ENCODE measurements at regions not wholly inside any gene's neighbourhood (a gene's known extent, or its start where the extent isn't known, plus 50 kb on each side); places are given as distances from the start of the nearest gene placed in this dataset.

GRCh38 chr11:25593221-25593620, 738.7 kb upstream of the ANO3 start:
- no peak for DNase-seq (ENCODE audit: low spot score)
- Mint-ChIP-seq H3K27me3 (ENCODE audit: low read depth) (no peaks in the 10 kb centered on the region), H3K27ac (no peak overlapping the region), H3K36me3 (peaks cover 14% of the 10 kb centered on the region), H3K4me1 (peaks cover 34% of the 10 kb centered on the region), H3K4me3 (no peak overlapping the region), H3K9me3 (peaks cover 15% of the 10 kb centered on the region)
- TF ChIP-seq SMAD4 (CRISPR knock-in tag; IDR thresholded peaks at IDR 0.05) (no peak), ATF1 (CRISPR knock-in tag; IDR thresholded peaks at IDR 0.05) (no peak)
- TF ChIP-seq, protein P1, sequence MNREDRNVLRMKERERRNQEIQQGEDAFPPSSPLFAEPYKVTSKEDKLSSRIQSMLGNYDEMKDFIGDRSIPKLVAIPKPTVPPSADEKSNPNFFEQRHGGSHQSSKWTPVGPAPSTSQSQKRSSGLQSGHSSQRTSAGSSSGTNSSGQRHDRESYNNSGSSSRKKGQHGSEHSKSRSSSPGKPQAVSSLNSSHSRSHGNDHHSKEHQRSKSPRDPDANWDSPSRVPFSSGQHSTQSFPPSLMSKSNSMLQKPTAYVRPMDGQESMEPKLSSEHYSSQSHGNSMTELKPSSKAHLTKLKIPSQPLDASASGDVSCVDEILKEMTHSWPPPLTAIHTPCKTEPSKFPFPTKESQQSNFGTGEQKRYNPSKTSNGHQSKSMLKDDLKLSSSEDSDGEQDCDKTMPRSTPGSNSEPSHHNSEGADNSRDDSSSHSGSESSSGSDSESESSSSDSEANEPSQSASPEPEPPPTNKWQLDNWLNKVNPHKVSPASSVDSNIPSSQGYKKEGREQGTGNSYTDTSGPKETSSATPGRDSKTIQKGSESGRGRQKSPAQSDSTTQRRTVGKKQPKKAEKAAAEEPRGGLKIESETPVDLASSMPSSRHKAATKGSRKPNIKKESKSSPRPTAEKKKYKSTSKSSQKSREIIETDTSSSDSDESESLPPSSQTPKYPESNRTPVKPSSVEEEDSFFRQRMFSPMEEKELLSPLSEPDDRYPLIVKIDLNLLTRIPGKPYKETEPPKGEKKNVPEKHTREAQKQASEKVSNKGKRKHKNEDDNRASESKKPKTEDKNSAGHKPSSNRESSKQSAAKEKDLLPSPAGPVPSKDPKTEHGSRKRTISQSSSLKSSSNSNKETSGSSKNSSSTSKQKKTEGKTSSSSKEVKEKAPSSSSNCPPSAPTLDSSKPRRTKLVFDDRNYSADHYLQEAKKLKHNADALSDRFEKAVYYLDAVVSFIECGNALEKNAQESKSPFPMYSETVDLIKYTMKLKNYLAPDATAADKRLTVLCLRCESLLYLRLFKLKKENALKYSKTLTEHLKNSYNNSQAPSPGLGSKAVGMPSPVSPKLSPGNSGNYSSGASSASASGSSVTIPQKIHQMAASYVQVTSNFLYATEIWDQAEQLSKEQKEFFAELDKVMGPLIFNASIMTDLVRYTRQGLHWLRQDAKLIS (CRISPR knock-in tag; IDR thresholded peaks at IDR 0.05; ENCODE audit: borderline replicate concordance): no peak
- TF ChIP-seq, protein P2, sequence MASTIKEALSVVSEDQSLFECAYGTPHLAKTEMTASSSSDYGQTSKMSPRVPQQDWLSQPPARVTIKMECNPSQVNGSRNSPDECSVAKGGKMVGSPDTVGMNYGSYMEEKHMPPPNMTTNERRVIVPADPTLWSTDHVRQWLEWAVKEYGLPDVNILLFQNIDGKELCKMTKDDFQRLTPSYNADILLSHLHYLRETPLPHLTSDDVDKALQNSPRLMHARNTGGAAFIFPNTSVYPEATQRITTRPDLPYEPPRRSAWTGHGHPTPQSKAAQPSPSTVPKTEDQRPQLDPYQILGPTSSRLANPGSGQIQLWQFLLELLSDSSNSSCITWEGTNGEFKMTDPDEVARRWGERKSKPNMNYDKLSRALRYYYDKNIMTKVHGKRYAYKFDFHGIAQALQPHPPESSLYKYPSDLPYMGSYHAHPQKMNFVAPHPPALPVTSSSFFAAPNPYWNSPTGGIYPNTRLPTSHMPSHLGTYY (CRISPR knock-in tag; IDR thresholded peaks at IDR 0.05): no peak
- TF ChIP-seq, protein P3, sequence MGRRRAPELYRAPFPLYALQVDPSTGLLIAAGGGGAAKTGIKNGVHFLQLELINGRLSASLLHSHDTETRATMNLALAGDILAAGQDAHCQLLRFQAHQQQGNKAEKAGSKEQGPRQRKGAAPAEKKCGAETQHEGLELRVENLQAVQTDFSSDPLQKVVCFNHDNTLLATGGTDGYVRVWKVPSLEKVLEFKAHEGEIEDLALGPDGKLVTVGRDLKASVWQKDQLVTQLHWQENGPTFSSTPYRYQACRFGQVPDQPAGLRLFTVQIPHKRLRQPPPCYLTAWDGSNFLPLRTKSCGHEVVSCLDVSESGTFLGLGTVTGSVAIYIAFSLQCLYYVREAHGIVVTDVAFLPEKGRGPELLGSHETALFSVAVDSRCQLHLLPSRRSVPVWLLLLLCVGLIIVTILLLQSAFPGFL (CRISPR knock-in tag; IDR thresholded peaks at IDR 0.05; ENCODE audit: borderline replicate concordance): no peak
- POLR2A ChIA-PET: no interaction called here
- CTCF ChIA-PET: no interaction called here
- no peak for ATAC-seq

DNA sequence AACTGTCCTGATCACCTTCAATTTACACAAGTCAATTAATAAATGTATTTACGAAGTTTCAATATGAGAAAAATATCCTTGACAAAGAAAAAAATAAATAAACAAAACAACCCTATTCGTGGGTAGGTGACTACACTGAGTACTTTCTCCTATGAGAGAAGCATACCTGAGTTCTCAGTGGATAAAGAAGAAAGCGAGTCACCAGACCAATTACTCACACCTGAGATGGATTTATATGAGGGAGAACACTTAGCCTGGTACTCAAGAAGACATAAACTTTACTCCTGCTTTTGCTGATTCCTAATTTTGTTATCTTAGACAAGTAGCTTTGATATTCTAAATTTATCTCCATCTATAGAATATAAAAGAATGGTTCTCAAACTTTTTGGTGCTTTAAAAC, 735.2 kb upstream of the ANO3 start:
- peaks cover 5% of the 10 kb centered on the region for H3K36me3 Mint-ChIP-seq
- peaks cover 5% of the 10 kb centered on the region for H3K9me3 Mint-ChIP-seq
- peaks cover 17% of the 10 kb centered on the region for H3K4me1 Mint-ChIP-seq
- POLR2A ChIA-PET: no interaction called here
- TF ChIP-seq IRF2 (CRISPR knock-in tag; IDR thresholded peaks at IDR 0.05; ENCODE audit: borderline replicate concordance, low read depth) (no peak), ZNF219 (CRISPR knock-in tag; IDR thresholded peaks at IDR 0.05; ENCODE audit: borderline replicate concordance) (no peak), FOXP4 (CRISPR knock-in tag; IDR thresholded peaks at IDR 0.05) (no peak), ZNF121 (CRISPR knock-in tag; IDR thresholded peaks at IDR 0.05) (no peak), TEAD1 (CRISPR knock-in tag; IDR thresholded peaks at IDR 0.05) (no peak), GRHL2 (CRISPR knock-in tag; IDR thresholded peaks at IDR 0.05; ENCODE audit: insufficient replicate concordance, severe bottlenecking) (no peak), AR (CRISPR knock-in tag; IDR thresholded peaks at IDR 0.05) (no peak), FOXP1 (CRISPR knock-in tag; IDR thresholded peaks at IDR 0.05; ENCODE audit: borderline replicate concordance) (no peak), GABPB1 (CRISPR knock-in tag; IDR thresholded peaks at IDR 0.05) (no peak), EMX1 (CRISPR knock-in tag; IDR thresholded peaks at IDR 0.05) (no peak), MXD4 (CRISPR knock-in tag; IDR thresholded peaks at IDR 0.05; ENCODE audit: borderline replicate concordance) (no peak), SMAD4 (CRISPR knock-in tag; IDR thresholded peaks at IDR 0.05) (no peak)
- TF ChIP-seq, protein P4, sequence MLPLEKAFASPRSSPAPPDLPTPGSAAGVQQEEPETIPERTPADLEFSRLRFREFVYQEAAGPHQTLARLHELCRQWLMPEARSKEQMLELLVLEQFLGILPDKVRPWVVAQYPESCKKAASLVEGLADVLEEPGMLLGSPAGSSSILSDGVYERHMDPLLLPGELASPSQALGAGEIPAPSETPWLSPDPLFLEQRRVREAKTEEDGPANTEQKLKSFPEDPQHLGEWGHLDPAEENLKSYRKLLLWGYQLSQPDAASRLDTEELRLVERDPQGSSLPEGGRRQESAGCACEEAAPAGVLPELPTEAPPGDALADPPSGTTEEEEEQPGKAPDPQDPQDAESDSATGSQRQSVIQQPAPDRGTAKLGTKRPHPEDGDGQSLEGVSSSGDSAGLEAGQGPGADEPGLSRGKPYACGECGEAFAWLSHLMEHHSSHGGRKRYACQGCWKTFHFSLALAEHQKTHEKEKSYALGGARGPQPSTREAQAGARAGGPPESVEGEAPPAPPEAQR (CRISPR knock-in tag; IDR thresholded peaks at IDR 0.05): no peak
- TF ChIP-seq, protein P5, sequence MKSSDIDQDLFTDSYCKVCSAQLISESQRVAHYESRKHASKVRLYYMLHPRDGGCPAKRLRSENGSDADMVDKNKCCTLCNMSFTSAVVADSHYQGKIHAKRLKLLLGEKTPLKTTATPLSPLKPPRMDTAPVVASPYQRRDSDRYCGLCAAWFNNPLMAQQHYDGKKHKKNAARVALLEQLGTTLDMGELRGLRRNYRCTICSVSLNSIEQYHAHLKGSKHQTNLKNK (CRISPR knock-in tag; IDR thresholded peaks at IDR 0.05): no peak
- no peak for ATAC-seq
- H3K27ac Mint-ChIP-seq: no peak overlapping the region
- CTCF ChIA-PET: no interaction called here
- H3K27me3 Mint-ChIP-seq (ENCODE audit: low read depth): no peaks in the 10 kb centered on the region
- no peak overlapping the region for H3K4me3 Mint-ChIP-seq
- DNase-seq (ENCODE audit: low spot score): no peak
